Suprapubic skin (tissue), 4 donors: ENCODE measurements at regions not wholly inside any gene's neighbourhood (a gene's known extent, or its start where the extent isn't known, plus 50 kb on each side); places are given as distances from the start of the nearest gene placed in this dataset.

Experiments used
- EP300 ChIP-seq: sonication (generic); formaldehyde crosslinking; IDR thresholded peaks from one replicate; pipeline ENCODE4 v1.6.1; 2017; ENCODE audit warnings: antibody characterized with exemption
- POLR2AphosphoS5 ChIP-seq, 3 donors: sonication (generic); formaldehyde crosslinking; IDR thresholded peaks; one replicate each; pipeline ENCODE4 v1.6.1; 2017; ENCODE audit warnings: antibody characterized with exemption in 3 of 3
- TF ChIP-seq, protein P1 (sequence below), 2 donors: fragments of 200-600 bp in 1 of 2; fragments of 450-650 bp in 1 of 2; sonication (generic) in 1 of 2; IDR thresholded peaks; one replicate each; pipeline ENCODE4 v1.5.1; 2016 to 2019; ENCODE audit warnings: antibody characterized with exemption in 2 of 2, mild to moderate bottlenecking in 1 of 2, moderate library complexity in 1 of 2

DNA sequence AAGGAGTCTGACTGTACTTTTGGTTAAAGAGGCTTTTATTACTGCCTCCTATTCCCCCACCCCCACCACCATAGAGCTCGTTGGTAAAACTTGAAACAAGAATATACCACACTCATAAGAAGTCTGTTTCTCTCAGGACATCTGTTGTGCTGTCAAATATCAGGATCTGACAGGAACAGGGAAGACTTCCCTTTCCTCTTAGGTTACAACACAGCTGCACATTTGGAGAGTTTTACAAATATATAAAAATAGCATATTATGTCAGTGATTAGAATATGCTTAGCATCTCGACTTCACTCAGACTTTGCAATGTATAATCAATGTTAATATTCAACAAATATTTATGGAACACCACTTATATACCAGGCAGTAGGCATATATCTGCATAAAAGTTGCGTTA lies 439.6 kb upstream of the REG3G start:
- TF ChIP-seq, protein P1, sequence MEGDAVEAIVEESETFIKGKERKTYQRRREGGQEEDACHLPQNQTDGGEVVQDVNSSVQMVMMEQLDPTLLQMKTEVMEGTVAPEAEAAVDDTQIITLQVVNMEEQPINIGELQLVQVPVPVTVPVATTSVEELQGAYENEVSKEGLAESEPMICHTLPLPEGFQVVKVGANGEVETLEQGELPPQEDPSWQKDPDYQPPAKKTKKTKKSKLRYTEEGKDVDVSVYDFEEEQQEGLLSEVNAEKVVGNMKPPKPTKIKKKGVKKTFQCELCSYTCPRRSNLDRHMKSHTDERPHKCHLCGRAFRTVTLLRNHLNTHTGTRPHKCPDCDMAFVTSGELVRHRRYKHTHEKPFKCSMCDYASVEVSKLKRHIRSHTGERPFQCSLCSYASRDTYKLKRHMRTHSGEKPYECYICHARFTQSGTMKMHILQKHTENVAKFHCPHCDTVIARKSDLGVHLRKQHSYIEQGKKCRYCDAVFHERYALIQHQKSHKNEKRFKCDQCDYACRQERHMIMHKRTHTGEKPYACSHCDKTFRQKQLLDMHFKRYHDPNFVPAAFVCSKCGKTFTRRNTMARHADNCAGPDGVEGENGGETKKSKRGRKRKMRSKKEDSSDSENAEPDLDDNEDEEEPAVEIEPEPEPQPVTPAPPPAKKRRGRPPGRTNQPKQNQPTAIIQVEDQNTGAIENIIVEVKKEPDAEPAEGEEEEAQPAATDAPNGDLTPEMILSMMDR (IDR thresholded peaks at IDR 0.05) = no peak
- no peak for TF ChIP-seq EP300
- no peak for TF ChIP-seq POLR2AphosphoS5 (IDR thresholded peaks at IDR 0.05)
